GM21515 (cell line): ENCODE measurements at regions not wholly inside any gene's neighbourhood (a gene's known extent, or its start where the extent isn't known, plus 50 kb on each side); places are given as distances from the start of the nearest gene placed in this dataset.
"Not testable (repeated sequence)": the region's sequence is repeated elsewhere in the genome, so short reads cannot be mapped to it uniquely, and the experiment has no call there.

Experiments
- ATAC-seq: cut with Tn5 transposase; IDR thresholded peaks from one replicate; pipeline ENCODE4 v1.9.1; 2021; ENCODE audit not compliant: unreplicated experiment

GRCh38 chr1:220942278-220942677 lies 63.0 kb downstream of the HLX start:
- ATAC-seq: no peak

GRCh38 chr1:220942914-220943313 lies 63.7 kb downstream of the HLX start:
- not testable (repeated sequence) for ATAC-seq

- ATAC-seq: no peak
Measured at GRCh38 chr1:220943319-220943996, 64.2 kb downstream of the HLX start.

- no peak for ATAC-seq
Measured at GRCh38 chr1:220950576-220950975, 71.3 kb downstream of the HLX start.

GRCh38 chr1:220952961-220953643 lies 73.9 kb downstream of the HLX start:
- no peak for ATAC-seq

- no peak for ATAC-seq
Measured at GRCh38 chr1:220954321-220955075, 75.3 kb downstream of the HLX start.

- ATAC-seq: no peak
Measured at GRCh38 chr1:220955116-220955515, 75.9 kb downstream of the HLX start.

GRCh38 chr1:220956501-220957232 lies 77.4 kb downstream of the HLX start:
- no peak for ATAC-seq

GRCh38 chr1:220957233-220957605 lies 78.0 kb downstream of the HLX start:
- ATAC-seq: no peak

GRCh38 chr1:220958234-220958633 lies 79.0 kb downstream of the HLX start:
- ATAC-seq: no peak

GRCh38 chr1:220962031-220962751 lies 82.9 kb downstream of the HLX start:
- ATAC-seq: no peak

- no peak for ATAC-seq
Measured at GRCh38 chr1:220966041-220966440, 86.8 kb downstream of the HLX start.

- ATAC-seq: no peak
Measured at GRCh38 chr1:220966473-220966872, 87.2 kb downstream of the HLX start.

- no peak for ATAC-seq
Measured at GRCh38 chr1:220966881-220967611, 87.8 kb downstream of the HLX start.

- ATAC-seq: no peak
Measured at GRCh38 chr1:220967911-220968310, 88.7 kb downstream of the HLX start.

GRCh38 chr1:220969281-220969680 lies 90.0 kb downstream of the HLX start:
- not testable (repeated sequence) for ATAC-seq

- no peak for ATAC-seq
Measured at GRCh38 chr1:220970311-220970710, 91.1 kb downstream of the HLX start.

- no peak for ATAC-seq
Measured at GRCh38 chr1:220971221-220971620, 92.0 kb downstream of the HLX start.

GRCh38 chr1:220974431-220974830 lies 95.2 kb downstream of the HLX start:
- no peak for ATAC-seq

- no peak for ATAC-seq
Measured at GRCh38 chr1:220976390-220976789, 97.1 kb downstream of the HLX start.
